Stimulated activated CD8-positive, alpha-beta memory T cell treated with anti-CD3 and anti-CD28 coated beads, Interleukin-12 subunit alpha, Interleukin-12 subunit beta, amount 100 ng/mL, for 1 hour (primary cell): ENCODE measurements at regions not wholly inside any gene's neighbourhood (a gene's known extent, or its start where the extent isn't known, plus 50 kb on each side); places are given as distances from the start of the nearest gene placed in this dataset.

Experiments used
- DNase-seq: peaks from one replicate; pipeline ENCODE4 v3.0.0-alpha.2; 2020; ENCODE audit warnings: low read depth

DNA sequence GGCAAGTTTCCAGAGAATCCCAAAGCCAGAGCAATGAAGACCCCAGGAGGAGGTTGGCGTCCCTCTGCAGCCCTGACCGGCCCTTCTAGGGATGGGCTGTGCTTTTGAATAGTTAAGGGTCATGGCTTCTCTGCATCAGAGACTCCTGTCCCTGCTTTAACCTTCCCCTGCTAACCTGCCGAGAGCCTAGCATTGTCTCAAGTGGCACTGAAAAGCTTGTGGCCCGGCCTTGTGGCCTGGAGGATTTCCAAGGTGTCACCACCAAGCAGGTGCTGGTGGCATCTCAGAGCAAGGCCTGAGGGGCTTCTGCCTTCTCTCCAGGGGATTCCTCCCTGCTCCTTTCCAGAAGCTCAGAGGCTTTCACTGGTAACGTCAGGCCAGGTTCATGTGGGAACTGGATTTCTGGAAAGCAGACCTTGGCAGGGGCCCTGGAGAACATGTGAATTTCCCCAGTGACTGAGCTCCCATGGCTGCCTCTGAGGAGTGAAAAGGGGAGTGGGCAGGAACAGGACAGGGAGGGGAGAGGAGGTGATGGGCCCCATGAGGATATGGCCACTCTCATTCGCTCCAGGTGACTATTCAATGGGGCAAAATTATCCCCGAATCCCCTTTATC, 409.9 kb downstream of the PTPRU start:
- no peak for DNase-seq

DNA sequence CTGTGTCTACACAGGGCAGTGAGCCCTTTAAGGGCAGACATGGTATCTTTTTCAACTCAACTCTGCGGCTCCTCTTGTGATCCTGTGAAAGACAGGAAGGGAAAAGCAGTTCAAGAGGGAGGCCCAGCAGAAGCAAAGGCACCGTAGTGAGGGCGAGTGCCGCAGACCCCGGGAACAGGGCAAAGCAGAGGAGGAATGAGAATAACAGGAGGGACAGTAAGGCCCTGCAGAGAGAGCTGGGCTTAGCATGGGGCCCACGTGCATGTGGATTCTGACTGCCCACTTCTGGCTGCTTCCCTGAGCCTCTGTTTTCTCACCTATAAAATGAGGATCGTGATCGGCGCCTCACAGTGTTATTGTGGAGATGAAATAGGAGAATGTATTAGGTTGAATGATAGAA, 409.3 kb downstream of the PTPRU start:
- DNase-seq, result no peak

DNA sequence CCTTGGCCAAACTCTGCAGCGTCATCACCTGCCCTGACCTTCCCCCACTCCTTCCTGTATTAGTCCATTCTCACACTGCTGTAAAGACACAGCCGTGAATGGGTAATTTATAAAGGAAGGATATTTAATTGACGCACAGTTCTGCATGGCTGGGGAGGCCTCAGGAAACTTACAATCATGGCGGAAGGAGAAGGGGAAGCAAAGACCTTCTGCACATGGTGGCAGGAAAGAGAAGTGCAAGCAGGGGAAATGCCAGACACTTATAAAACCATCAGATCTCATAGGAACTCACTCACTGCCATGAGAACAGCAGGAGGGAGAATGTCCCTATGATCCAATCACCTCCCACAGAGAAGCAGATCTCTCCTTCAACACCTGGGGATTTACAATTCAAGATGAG, 408.5 kb downstream of the PTPRU start:
- no peak for DNase-seq

DNA sequence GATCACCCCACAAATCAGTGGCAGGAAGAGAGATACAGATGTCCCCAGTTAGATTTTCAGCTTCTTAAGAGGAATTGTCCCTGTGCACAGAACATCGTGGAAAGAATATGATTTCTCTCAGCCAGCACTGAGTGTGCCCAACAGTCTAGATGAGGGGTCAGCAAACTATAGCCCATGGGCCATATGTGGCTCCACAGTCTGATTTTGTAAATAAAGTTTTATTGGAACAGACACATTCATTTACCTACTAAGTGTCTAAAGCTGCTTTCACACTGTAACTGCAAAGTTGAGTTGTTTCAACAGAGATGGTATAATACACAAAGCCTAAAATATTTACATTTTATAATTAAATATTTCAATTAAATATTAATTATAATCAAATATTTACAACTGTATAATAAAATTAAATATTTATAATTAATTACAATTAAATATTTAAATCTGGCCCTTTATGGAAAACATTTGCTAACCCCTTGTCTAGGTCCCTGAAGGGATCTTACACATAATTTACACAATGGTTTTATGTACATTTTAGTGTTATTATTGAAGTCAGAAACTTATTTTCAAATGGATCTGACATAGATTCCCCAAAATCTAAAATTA, 407.6 kb downstream of the PTPRU start:
- no peak for DNase-seq

DNA sequence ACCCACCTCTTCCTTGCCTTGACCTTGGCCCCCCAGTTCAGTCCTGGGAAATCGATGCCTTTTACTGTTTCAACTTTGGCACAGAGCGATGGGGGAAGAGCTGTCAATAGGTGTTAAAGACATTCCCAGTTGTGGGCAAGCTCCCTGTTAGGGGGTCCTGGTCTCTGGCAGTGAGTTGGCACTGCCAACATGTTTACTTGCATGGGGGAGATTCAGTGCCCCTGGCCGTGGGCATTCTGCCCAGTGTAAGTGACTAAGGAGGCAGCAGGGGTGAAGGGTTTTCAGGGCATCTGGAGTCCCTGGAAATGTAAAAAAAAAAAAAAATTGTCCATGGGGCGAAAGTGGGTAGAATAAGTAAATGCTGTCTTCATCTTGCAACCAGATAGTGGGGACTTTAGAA, 407.0 kb downstream of the PTPRU start:
- DNase-seq, result no peak

DNA sequence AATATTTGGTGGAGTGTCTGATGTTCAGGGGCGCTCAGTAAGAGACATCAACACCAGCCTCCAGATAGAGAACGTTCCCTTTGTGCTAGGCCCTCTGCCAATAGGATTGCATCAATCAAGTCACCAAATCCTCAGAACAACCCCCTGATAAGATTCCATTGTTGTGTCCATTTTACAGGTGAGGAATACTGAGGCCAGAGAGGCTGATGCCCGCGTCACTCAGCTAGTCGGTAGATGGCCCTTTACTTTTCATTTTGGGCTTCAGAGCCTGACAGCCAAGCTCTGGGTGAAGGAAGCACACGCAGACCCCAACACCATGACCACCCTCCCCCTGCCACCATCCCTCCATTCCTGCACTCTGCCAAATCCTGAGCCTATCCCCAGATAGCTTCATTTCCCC, 406.2 kb downstream of the PTPRU start:
- no peak for DNase-seq

DNA sequence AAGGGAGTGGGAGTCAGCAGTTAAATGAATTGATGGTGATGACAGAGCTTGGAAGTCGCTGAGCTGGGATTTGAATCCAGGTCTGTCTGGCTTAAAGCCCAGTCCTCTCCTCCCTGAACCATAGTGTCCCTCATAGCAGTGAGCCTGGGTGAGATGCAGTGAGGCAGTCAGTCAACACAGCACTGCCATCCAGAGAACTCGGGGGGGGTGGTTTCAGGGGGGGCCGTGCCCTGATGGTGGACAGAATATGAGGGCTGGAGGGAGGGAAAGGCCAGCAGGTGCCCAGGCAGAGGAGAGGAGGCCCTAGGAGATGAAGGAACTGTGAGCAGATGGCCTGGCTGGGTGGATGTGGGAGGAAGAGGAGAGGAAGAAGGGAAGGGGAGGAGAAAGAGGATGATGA, 405.6 kb downstream of the PTPRU start:
- no peak for DNase-seq

DNA sequence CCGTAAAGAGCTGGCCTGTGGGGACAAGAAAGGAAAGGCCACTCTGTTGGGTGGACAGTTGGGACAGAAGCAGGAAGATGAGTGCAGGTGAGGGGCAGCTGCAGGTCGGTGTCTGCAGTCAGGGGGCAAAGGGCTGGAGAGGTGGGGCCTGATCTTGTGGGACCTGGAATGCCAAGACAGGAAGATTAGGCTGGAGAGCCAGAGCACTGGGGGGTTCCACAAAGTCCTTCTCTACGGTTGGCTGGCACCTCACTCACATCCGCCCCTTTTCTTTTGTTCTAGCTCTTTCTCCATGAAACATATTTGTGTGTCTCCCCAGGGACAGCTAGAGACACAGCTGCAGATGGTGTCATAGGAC, 404.1 kb downstream of the PTPRU start:
- DNase-seq, result no peak

DNA sequence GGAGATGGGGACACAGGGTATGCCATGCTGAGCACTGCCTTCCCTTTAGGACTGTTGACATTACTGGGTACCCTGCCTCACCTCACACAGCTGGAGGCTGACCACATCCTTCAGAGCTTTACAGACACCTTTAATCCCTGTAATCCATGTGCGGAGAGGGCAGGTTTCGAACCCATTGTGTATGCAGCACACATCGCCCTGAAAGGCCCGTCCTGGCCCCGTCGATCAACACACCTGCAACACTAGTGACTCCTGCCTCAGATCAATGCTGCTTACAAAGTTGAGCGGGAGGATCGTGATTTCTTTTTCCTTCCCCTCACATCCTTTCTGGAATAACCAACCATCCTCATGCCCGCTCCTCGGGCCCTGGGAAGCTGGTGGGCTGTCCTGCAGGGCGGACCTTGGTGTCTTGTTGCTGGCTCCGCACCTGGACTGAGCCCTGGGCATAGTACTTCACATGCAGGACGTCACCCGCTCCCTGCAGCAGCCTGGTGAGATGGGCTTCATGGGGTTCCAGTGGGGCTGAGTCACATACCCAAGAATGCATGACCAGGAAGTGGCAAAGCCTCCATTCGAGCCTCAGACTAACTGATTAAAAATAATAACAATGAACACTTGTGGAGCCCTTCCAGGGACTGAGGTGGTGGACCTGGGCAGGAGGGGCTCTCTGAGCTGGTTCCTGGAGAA, 403.6 kb downstream of the PTPRU start:
- no peak for DNase-seq

DNA sequence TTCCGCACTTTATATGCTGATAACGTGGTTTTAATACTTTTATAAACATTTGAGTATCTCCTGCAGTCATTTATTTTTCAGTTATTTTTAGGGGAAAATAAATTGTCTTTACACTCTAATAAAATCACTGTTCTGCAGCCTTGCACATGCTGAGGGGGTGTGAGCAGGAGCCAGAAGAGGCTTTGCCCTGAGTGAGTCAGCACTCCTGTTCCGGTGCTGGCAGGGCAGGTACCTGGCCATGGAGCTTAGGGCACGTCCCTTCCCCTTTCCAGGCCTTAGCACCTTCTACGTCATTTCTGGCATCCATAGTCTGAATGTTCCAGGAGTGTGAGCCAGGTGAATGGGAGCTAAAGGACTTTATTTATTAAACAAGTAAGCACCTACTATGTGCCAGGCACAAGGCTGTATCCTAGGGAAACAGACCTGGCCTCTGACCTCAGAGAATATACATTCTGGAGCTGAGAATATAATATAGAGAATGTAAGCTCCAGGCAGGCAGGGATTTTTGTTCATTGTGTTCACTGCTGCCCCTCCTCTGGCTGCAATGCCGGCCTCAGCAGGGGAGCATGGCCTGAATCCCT, 402.9 kb downstream of the PTPRU start:
- DNase-seq, result no peak

DNA sequence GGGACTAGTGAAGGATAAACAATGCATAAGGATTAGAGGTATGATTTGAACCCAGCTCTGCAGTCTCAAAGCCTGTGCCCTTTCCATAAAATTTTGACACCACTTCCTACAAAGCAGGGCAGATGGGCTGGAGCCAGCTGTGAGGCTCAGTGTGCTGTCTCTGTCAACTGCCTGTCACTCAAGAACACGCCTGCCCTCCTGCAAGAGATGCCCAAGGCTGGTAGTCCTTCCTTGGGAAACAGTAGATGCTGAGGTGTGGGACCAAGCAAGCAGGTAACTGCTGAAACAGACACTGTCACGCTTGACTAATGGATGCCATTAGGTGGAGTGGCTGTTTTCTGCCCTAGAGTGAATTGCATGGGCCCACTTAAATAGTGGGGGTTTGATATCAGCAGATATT, 402.0 kb downstream of the PTPRU start:
- DNase-seq, result no peak

DNA sequence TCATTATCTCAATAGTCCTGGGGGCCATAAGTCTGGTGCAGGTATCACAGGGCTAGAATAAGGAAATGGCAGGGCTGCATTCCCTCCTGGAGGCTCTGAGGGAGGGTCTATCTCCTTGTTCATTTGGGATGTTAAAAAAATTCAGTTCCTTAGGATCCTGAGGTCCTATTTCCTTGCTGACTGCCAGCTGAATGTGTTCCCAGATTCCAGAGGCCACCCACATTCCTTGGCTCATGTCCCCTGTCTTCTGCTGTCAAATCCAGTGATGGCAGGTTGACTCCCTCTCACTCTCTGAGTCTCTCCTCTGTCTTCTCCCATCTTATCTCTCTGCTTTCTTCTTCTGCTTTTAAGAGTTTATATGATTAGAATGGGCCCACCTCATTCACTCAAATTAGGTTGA, 400.6 kb downstream of the PTPRU start:
- no peak for DNase-seq

DNA sequence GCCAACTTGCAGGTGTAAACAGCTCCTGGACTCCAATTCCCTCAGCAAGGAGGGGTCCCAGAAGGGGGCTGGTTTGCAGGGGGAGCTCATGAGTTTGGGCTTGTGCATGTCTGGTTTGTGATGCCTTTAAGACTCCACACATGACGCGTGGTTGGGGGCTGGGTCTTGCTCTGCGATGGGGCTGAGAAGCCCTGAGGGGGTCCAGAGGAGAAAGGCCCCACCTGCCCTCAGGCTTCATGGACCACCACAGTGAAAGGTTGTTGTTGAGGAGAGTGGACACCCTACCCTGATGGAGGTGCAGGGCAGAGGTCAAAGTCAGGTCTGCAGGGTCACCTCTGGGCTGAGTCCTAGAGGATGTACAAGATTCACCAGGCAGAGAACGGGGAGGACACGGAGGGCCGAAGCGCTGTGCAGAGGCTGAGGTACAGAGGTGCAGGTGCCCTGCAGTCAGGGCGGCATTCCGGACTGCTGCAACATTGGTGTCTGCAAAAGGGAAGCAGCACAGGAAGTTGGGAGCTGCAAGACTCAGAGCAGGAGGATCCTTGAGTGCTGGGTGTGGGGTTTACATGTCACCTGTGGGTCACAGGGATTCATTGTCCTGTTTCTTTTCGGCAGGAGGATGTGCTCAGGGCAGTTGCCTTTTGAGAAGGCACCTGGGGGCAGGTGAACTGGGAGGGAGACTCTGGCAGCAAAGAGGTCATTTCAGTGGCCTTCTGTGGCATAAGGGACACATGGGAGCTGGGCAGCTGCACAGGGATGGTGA, 399.4 kb downstream of the PTPRU start:
- no peak for DNase-seq

DNA sequence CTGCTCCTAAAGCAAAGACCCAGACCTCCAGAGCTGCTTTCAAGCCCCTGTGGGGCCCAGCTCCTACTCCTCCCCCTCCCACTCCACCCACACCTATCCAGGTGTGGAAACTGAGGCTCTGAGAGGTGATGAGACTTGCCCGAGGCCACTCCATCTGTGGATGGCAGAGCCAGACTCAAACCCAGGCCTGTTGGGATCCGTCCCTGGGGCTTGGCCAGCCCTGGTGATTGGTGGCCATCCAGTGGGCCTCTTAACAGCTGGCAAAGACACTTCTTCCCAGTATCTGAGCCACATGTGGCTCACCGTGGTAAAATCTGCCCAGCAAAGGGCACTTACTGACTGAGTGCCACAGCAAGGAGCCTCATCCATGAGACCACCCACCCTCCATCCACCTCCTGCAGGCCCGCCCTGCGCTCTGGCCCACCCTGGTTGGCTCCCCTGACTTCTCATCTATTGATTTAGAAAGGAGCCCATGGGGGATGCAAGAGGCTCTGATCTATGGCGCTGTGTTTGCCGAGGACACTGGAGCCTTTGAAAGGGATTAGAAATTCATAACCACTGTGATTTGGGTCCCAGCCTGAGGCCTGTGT, 398.5 kb downstream of the PTPRU start:
- no peak for DNase-seq

DNA sequence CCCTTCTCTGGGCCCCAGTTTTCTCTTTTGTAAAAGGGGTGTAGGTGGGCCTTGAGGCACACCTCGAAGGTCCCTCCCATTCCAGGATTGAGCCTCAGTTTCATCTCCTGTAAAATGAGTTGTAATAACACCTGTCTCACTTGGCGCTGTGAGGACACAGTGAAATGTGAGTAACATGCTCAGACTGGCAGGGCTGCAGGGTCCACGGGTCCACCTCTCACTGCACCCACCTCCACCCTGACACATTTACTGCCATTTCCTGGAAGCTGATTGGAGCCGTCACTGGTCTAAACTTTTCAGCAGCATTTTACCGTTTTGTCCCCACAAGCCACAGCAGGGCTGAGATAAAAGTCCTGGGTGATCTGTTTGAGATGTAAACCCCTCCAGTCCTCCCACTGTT, 398.0 kb downstream of the PTPRU start:
- DNase-seq, result no peak

DNA sequence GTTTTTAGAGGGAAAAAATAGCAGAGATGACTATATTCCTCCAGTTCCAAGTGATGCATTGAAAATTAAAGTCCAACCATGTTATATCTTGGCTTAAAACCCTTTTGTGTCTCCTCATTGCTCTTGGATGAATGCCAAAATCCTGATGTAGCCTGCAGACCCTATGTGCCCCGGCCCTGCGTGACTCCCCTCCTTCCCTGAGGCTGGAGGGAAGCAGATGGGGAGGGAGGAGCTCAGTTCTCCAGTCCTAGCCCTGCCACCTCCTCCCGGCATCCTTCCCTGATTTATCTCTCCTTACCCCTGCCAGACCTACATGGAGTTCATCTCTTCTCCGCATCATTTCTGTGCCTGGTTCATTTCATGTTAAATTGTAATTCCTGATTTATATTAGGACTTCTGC, 397.4 kb downstream of the PTPRU start:
- DNase-seq, result no peak

DNA sequence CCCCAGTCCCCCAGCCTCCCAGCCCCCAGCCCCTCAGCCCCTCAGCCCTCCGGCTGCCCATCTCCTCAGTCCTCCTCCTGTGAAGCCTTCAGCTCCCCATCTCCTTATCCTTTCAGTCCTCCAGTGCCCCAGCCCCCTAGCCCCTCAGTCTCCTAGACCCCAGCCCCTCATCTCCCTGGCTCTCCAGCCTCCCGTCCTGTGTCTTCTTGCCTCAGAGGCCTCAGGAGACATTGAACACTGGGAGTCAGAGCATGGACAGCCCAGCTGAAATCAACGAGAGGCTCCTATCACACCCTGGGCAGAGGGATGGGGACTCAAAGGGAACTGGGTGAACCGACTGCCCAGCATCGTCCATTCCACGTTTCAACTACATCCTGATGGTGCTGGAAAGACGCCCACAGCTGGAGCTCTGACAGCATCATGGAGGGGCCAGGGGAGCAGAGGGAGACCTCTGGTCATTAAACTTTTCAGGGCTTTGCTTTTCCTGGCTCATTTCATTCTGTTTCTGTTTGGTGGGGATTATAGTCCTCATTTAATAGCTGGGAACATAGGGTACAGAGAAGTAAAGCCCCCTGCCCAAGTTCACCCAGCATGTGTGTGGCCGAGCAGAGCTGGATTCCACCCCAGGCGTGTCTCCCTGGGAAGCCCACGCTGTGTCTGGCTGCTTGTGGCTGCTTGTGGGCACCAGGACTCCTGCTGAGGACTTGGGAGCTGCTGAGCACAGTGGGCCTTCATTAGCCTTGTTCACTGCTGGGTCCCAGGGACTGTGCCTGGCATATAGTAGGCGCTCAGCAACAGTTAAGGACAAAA, 396.7 kb downstream of the PTPRU start:
- no peak for DNase-seq

DNA sequence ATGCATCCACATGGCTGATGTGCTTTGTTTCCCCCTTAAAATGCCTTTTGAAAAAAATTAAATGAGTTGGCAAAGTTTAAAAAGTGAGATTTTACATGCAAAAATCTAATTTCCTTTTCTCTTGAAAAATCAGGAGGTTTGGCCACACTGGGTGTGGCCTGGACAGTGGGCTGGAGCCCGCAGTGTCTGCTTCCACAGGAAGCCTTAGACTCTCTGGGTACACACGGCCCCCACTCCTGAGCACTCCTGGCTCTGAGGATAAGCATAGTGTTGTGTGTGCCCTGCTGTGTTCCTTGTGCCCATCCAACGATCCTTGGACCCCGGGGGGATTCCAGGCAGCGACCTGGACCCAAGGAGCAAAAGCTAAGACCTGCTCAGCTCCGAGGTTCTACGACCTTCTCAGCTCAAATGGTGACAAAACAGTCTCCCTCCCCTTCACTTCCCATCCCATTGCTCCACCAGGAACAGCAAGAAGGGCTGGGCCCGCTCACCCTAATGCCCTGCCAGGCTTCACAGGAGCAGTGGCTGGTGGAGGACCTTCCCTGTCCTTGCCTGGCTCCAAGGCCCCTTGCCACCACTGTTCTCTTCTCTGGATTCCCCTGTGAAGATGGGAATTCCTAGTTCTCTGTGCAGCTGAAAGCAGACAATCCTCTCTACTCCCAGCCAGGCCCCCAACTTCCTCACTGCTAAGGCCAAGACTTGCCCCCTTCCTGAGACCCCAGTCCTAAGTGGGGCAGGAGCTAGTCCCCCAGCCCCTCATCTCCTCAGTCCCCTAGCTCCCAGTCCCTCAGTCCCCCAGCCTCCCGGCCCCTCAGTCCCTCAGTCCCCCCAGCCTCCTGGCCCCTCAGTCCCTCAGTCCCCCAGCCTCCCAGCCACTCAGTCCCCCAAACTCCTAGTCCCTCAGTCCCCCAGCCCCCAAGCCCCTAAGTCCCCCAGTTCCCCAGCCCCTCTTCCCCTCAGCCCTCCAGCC, 395.8 kb downstream of the PTPRU start:
- DNase-seq, result no peak

DNA sequence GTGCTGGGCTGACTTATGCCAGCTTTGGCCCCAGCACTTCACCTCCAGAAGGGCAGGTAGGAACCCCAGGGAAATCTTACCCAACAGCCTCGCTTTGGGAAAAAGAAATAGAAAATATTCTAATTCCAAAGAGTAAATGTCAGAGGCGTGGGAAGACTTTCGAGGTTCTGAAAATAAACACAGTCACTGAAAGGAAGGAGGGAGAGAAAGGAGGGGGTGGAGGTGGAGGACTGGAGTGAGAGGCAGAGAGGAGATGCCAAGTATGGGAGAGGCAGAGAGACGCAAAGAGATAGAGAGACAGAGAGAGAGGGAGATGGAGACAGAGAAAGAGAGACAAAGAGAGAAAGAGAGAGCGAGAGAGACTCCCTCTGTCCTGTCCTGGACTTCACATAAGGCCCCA, 395.0 kb downstream of the PTPRU start:
- no peak for DNase-seq

DNA sequence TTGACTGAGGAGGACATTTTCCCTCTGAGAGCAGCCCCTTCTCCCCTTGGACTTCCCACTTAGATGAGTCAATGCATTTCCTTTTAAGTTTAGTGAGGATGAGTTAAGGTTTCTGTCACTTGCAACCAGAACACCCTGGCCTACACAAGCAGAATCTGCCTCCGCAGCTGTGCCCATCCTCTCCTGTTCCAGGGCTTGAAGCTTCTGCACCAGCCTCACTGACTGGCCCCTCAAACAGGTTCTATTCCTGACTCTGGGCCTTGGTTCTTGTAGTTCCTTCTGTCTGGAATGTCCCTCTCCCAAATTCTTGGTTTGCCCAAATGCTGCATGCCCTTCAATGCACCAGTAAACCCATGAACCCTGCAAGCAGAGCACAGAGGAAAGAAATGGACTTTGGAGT, 394.4 kb downstream of the PTPRU start:
- DNase-seq, result no peak
